Aorta (tissue), 5 donors: ENCODE measurements at regions not wholly inside any gene's neighbourhood (a gene's known extent, or its start where the extent isn't known, plus 50 kb on each side); places are given as distances from the start of the nearest gene placed in this dataset.
"Not testable (repeated sequence)": the region's sequence is repeated elsewhere in the genome, so short reads cannot be mapped to it uniquely, and the experiment has no call there.

Experiments
- ATAC-seq: fragments of 200-7000 bp; cut with Tn5 transposase; one replicate; pipeline ENCODE4 v1.9.1; 2022; ENCODE audit warnings: moderate library complexity; ENCODE audit not compliant: low FRiP score
- DNase-seq, 2 donors: peaks; one replicate each; pipeline ENCODE4 v3.0.0-alpha.2; 2020
- H3K27ac ChIP-seq, 2 donors: one replicate each; pipeline ENCODE4 v1.5.1; 2013; ENCODE audit warnings: low read length in 2 of 2, mild to moderate bottlenecking in 2 of 2, moderate library complexity in 2 of 2, control low read depth in 1 of 2, inconsistent platforms in 1 of 2, low read depth in 1 of 2
- H3K27me3 ChIP-seq, 2 donors: one replicate each; pipeline ENCODE4 v1.6.1; 2013; ENCODE audit warnings: control low read depth in 1 of 2, low read length in 1 of 2, mild to moderate bottlenecking in 1 of 2, moderate library complexity in 1 of 2; ENCODE audit not compliant: insufficient read depth in 2 of 2, control insufficient read depth in 1 of 2
- H3K36me3 ChIP-seq, 2 donors: one replicate each; pipeline ENCODE4 v1.6.1; 2013; ENCODE audit warnings: control low read depth in 1 of 2, low read length in 1 of 2, mild to moderate bottlenecking in 1 of 2; ENCODE audit not compliant: insufficient read depth in 2 of 2, control insufficient read depth in 1 of 2
- H3K4me1 ChIP-seq, 2 donors: one replicate each; pipeline ENCODE4 v1.6.1; 2013; ENCODE audit warnings: low read length in 2 of 2, control low read depth in 1 of 2, mild to moderate bottlenecking in 1 of 2, moderate library complexity in 1 of 2; ENCODE audit not compliant: insufficient read depth in 2 of 2, control insufficient read depth in 1 of 2
- H3K4me3 ChIP-seq, 2 donors: one replicate each; pipeline ENCODE4 v1.5.1; 2013; ENCODE audit warnings: low read length in 2 of 2, control low read depth in 1 of 2, mild to moderate bottlenecking in 1 of 2
- H3K9me3 ChIP-seq: one replicate; pipeline ENCODE4 v1.6.1; 2013; ENCODE audit warnings: mild to moderate bottlenecking, low read length; ENCODE audit not compliant: control insufficient read depth
- WGBS, 2 donors: extraction: QIAGEN DNeasy Blood & Tissue Kit; methylation state at CpG; one replicate each; pipeline ENCODE4 v1.1.7; 2013; 5-methylcytosine and 5-hydroxymethylcytosine counted together
- intact Hi-C, 2 donors: fragments of 100-400 bp; cut with DNase I; formaldehyde crosslinking; loops; one replicate each; pipeline versions ENCODE4 v1.14.2 to v1.15.0; 2022
- donor health status: healthy with polysubstance abuse.
- donor health status: Bipolar disorder and iron deficiency.
- donor health status: DM: no; HTN: no; CAD: no.
- donor health status: DM: no; HTN: no; CAD: no.
- donor health status: DM: yes; HTN: yes; CAD: no.

- peaks cover 2% of the 10 kb centered on the region for H3K9me3 ChIP-seq
- H3K4me1 ChIP-seq: no peaks in the 10 kb centered on the region
- 83 to 89% methylated on average over 5 of the region's 5 CpGs for WGBS, 2 donors
- H3K27ac ChIP-seq: no peak overlapping the region
- no peak for ATAC-seq
- no peaks in the 10 kb centered on the region for H3K27me3 ChIP-seq
- DNase-seq: no peak
- intact Hi-C loops: no loop called here
- no peaks in the 10 kb centered on the region for H3K36me3 ChIP-seq
- H3K4me3 ChIP-seq: no peak overlapping the region
Observed at GRCh38 chr1:220942278-220942677, 63.0 kb downstream of the HLX start.

GRCh38 chr1:220942914-220943313 lies 63.7 kb downstream of the HLX start:
- H3K27me3 ChIP-seq, H3K9me3 ChIP-seq, H3K4me3 ChIP-seq, ATAC-seq, intact Hi-C loops, H3K4me1 ChIP-seq, DNase-seq, H3K36me3 ChIP-seq, H3K27ac ChIP-seq: not testable (repeated sequence)
- WGBS, 2 donors: 91 to 92% methylated on average over 2 of the region's 2 CpGs

GRCh38 chr1:220943319-220943996 lies 64.2 kb downstream of the HLX start:
- peaks cover 2% of the 10 kb centered on the region for H3K9me3 ChIP-seq
- no peaks in the 10 kb centered on the region for H3K36me3 ChIP-seq
- intact Hi-C loops: no loop called here
- H3K27me3 ChIP-seq: no peaks in the 10 kb centered on the region
- 30 to 51% methylated on average over 2 of the region's 2 CpGs for WGBS, 2 donors
- H3K4me1 ChIP-seq: no peaks in the 10 kb centered on the region
- ATAC-seq (no peak), DNase-seq (no peak)
- H3K4me3 ChIP-seq: no peak overlapping the region
- no peak overlapping the region for H3K27ac ChIP-seq

GRCh38 chr1:220950576-220950975 lies 71.3 kb downstream of the HLX start:
- ATAC-seq: no peak
- H3K9me3 ChIP-seq: peaks cover 2% of the 10 kb centered on the region
- H3K4me1 ChIP-seq: no peaks in the 10 kb centered on the region
- no peak for DNase-seq
- no peak overlapping the region for H3K27ac ChIP-seq
- no peaks in the 10 kb centered on the region for H3K27me3 ChIP-seq
- H3K36me3 ChIP-seq: no peaks in the 10 kb centered on the region
- no peak overlapping the region for H3K4me3 ChIP-seq
- intact Hi-C loops: no loop called here

- intact Hi-C loops: no loop called here
- Histone ChIP-seq H3K27me3 (no peaks in the 10 kb centered on the region), H3K4me3 (no peak overlapping the region), H3K9me3 (peaks cover 2% of the 10 kb centered on the region), H3K36me3 (no peaks in the 10 kb centered on the region), H3K27ac (no peak overlapping the region), H3K4me1 (no peaks in the 10 kb centered on the region)
- DNase-seq: no peak
- 21 to 31% methylated on average over 3 of the region's 3 CpGs for WGBS, 2 donors
- ATAC-seq: no peak
Observed at GRCh38 chr1:220952961-220953643, 73.9 kb downstream of the HLX start.

GRCh38 chr1:220954321-220955075 lies 75.3 kb downstream of the HLX start:
- Histone ChIP-seq H3K36me3 (no peaks in the 10 kb centered on the region), H3K27me3 (no peaks in the 10 kb centered on the region), H3K4me1 (no peaks in the 10 kb centered on the region), H3K27ac (no peak overlapping the region), H3K9me3 (peaks cover 2% of the 10 kb centered on the region), H3K4me3 (no peak overlapping the region)
- ATAC-seq: no peak
- 81 to 83% methylated on average over 5 of the region's 5 CpGs for WGBS, 2 donors
- no peak for DNase-seq
- intact Hi-C loops: no loop called here

GRCh38 chr1:220955116-220955515 lies 75.9 kb downstream of the HLX start:
- 54 to 73% methylated on average over 4 of the region's 4 CpGs for WGBS, 2 donors

GRCh38 chr1:220956501-220957232 lies 77.4 kb downstream of the HLX start:
- Histone ChIP-seq H3K4me1 (no peaks in the 10 kb centered on the region), H3K9me3 (no peaks in the 10 kb centered on the region), H3K36me3 (no peaks in the 10 kb centered on the region), H3K4me3 (no peak overlapping the region), H3K27me3 (no peaks in the 10 kb centered on the region), H3K27ac (no peak overlapping the region)
- intact Hi-C loops: no loop called here
- DNase-seq (no peak), ATAC-seq (no peak)
- WGBS, 2 donors: 21 to 34% methylated on average over 2 of the region's 2 CpGs

More at GRCh38 chr1:220955116-220955515, 75.9 kb downstream of the HLX start:
- ATAC-seq: no peak
- no peak for DNase-seq
- no peaks in the 10 kb centered on the region for H3K36me3 ChIP-seq
- H3K27me3 ChIP-seq: no peaks in the 10 kb centered on the region
- no peak overlapping the region for H3K27ac ChIP-seq
- intact Hi-C loops: no loop called here
- H3K4me3 ChIP-seq: no peak overlapping the region
- H3K9me3 ChIP-seq: peaks cover 2% of the 10 kb centered on the region
- no peaks in the 10 kb centered on the region for H3K4me1 ChIP-seq
